IPS-NIHi7 (cell line): ENCODE measurements at regions not wholly inside any gene's neighbourhood (a gene's known extent, or its start where the extent isn't known, plus 50 kb on each side); places are given as distances from the start of the nearest gene placed in this dataset.
"Not testable (repeated sequence)": the region's sequence is repeated elsewhere in the genome, so short reads cannot be mapped to it uniquely, and the experiment has no call there.

Source experiments
- DNase-seq: peaks from one replicate; pipeline ENCODE4 v3.0.0; 2012; ENCODE audit warnings: mixed read lengths; ENCODE audit errors: extremely low spot score

DNA sequence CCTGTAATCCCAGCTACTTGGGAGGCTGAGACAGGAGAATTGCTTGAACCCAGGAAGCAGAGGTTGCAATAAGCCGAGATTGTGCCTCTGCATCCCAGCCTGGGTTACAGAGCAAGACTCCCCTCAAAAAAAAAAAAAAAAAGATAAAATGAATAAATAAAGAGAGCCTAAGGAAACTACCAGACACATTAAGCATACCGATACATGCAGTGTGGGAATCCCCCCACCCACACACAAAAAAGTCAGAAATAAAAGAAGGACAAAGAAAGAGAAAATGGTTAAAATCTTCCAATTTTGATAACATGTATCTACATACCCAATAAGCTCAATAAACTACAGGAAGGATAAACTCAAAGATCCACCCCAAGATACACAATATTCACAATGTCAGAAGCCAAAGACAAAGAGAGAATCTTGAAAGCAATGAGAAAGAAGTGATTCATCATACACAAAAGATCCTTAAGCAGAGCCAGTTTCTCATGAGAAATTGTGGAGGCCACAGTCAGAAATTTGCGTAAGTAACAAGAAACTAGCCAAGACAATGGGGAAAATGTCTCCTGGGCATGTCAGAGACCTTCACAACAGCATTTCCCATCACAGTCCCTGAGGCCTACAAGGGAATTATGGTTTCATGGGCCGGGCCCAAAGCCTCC is 1197.0 kb downstream of the AMY1C start:
- DNase-seq = no peak

DNA sequence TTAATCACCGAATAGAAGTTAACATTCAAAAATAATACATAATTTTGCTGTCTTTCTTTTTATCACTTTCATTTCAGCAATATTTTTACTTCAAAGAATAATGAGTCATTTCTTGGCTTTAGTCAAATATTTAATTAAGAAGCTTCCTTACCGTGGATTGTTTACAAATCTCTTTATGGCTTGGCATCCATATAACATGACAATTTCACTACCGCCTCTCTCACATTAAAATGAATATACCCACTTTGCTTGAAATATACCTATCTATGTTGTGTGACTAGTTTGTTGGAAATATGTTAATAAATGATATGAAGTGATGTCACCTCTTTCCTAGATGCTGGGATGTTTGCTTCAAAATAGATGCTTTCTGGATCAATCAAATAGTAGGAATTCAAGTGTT is 1203.9 kb downstream of the AMY1C start:
- DNase-seq = no peak

DNA sequence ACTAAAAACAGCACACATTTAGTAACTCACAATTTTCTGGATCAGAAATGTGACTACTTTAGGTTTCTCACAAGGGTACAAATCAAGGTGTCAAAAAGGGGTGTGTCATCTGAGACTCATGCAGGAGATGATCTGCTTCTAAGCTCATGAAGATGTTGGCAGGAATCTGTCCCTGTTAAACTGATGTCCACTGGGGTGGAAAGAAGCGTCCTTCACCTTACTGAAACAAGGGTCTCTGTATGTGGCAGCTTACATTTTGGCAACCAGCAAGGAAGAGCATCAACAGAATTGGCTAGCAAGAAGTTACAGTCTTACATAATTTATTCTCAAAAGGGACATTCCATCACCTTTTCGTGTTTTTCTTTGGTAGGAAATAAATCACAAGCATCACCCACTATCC is 1223.8 kb downstream of the AMY1C start:
- DNase-seq = no peak

DNA sequence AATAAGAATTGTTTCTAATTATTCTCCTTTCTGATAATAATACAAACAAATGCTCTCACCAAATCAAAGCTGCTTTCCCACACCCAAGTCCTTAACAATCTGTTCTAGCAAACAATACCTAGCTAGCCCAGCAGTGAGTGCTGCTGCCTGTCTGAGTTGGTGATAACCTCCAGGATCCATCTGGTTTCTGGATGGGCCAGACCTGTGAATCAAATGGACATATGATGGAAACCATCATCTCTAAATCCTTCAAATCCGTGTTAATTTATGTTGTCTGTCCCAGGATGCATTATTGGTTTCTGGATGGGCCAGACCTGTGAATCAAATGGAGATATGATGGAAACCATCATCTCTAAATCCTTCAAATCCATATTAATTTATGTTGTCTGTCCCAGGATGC is 1230.0 kb downstream of the AMY1C start:
- no peak for DNase-seq

DNA sequence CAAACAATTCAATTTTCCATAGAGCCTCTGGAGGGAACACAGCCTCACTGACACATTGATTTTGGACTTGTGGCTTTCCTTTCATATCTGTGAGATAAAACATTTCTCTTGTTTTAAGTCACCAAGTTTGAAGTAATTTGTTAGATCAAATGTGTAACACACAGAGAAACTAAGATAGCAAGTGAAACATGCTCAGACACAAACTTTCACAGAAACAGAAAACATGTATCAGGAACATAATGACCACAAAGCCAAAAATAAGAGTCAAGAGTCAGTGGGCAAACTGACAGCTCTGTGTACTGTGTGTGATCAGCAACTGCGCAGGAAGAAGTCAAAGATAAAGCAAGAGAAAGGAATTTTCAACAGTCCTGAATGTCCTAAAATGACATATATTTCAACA is 1237.5 kb downstream of the AMY1C start:
- DNase-seq = no peak

DNA sequence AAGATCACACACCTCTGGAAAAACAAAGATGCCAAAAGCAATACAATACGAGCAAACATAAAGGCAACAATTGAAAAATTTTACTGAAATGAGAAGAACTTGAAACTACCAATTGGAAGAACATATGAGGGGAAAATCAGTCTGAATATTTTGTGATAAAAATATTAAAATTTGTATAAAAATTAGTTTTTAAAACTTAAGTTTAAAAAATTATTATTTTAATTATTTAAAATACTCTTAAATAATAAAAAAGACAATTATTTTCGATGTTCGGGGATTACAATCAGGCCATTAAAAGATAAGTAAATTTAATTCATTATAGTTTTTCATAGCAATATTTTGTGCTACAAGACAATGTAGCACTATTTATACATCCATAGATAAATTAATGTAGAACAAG is 1239.3 kb downstream of the AMY1C start:
- DNase-seq = no peak

DNA sequence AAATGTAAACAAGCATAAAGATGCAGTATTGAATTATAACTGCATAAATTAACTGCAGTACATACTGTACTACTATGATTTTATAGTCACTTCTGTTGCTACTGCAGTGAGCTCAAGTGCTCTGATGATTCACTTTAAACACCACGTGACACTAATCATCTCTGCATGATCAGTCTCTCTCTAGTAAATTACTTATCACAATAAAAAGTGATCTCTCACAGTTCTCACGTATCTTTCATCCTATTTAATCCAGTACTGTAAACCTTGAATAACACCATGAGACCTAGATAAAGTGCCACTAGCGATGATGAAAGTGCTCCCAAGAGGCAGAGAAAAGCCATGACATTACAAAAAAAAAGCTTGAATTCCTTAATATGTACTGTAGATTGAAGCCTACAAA is 1242.0 kb downstream of the AMY1C start:
- DNase-seq = no peak

DNA sequence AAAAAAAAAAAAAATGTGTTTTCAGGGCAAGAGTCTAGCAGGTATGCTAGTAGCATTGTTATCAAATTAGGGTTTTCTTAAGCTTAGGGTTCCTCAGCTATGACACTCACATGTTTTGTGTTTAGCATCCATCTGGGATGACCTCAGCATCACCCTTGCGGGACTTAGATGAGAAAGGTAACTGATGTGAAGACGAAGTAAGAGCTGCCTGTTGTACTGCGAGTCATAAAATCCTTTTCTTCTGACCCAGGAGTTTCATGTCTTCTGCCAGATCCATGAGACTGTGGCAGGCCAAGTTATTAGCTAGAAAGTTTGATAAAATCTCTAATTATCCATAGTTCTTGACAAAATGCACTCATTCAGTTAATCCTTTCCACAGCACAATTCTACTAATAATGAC is 1251.1 kb downstream of the AMY1C start:
- no peak for DNase-seq

DNA sequence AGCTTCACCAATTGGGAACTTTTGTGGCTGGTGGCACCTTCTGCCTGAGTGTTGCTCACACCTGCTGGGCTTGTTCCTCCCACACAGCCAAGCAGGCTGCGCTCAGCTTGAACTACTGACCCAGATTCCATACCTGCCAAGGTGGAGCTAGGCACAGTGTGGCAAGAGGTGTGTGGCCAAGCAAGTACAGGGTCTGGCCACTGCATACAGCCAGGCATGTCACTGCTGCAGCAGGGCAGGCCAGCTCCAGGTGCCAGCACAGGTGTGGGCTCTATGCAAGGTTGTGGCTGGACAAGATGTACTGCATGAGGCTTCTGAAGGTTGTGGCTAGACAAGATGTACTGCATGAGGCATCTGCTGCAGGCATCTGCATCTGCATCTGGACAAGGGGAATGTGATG is 1254.8 kb downstream of the AMY1C start:
- DNase-seq = no peak

DNA sequence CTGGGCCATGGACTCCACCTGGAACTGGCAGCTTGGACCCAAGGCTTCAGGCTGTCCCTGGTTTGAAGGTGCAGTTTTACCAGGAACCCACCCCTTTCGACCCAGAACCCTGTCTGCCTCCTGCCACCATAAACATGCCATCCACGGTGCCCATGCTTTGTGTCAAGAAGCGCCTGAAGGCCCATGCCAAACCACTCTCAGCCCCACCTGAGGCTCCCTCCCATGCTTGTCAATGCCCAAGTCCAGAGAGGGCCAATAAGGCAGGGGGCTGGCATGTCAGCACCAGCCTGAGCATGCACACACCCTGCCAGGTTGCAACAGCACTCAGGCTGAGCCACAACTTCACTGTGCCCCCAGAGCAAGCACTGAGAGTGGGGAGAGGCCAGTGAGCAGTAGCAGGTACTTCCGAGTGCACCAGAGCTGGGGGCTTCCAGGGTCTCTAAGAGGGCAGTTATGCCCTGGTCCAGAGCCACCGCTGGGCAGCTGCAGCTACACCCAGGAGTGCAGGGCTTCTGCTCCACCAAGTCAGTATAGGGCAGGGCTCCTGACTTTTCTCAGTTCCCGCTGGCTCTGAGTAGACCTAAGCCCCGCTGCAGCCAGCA is 1256.0 kb downstream of the AMY1C start:
- DNase-seq = no peak

DNA sequence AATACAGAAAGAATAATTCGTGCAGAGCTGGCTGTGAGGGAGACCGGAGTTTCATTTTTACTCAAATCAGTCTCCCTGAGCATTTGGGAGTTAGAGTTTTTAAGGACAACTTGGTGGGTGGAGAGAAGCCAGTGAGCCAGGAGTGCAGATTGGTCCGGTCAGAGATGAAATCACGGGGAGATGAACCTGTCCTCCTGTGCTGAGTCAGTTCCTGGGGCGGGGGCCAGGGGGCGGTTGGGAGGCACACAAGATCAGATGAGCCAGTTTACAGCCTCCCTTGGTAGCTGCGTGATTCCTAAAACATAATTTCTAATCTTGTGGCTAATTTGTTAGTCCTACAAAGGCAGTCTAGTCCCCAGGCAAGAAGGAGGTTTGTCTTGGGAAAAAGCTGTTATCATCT is 1267.9 kb downstream of the AMY1C start:
- no peak for DNase-seq

DNA sequence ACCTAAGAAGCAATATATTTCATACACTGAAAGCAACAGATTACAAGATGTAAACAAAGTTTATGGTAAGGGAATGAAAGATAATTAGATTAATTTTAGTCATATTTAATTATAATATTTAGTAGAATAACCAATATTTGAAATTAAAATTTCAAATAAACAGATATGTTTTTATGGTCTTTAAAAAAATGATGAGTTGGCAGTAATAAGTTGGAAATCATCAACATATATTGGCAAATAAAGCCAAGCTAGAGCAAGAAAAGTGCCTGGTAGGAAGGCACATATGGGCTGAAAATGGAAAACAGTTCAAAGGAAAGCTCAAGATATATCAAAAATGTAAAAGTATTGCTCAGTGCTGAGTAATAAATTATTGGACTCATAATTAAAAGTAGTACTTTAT is 1274.0 kb downstream of the AMY1C start:
- DNase-seq = no peak

DNA sequence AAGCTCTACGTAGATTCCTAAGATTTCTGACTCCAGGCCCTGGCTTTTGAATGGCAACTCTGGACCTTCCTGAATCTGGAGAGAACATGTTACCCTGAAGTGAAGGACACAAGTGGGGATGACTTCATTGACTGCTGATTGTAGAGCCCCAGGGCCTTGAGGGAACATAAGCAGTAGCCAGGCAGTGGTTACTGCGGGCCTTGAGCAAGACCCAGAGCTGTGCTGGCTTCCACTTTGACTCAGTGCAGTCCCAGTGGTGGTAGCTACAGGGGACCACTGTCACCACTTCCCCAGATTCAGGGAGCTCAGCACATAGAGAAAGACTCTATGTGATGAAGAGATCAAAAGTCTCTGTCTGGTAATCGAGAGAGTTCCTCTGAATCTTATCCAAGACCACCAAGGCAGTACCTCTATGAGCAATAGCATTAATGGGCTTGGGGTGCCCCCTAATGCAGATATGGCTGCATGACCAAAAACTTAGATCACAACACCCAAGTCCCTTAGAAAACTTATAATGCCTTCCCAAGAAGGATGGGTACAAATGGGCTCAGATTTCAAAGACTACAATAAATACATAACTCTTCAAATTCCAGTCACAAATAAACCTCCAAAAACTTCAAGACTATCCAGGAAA is 1278.3 kb downstream of the AMY1C start:
- DNase-seq = no peak

DNA sequence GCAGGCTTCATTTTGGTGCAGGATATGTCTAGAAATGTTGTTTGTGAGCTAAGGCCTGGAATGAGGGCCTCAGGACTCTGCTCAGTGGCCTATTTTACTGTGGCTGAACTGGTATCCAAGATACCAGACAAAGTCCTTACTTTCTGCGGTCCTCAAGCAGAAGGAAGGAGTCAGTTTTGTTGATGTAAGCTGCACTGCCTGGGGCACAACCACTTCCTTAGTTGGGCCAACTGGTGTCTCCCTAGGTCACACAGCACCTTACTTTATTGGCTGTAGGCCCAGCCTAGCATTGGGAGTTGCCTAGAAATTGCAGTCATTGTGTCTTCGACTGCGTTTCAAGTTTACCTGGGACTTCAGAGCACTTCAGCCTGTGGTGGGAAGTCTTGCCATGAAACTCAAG is 1322.7 kb downstream of the AMY1C start:
- no peak for DNase-seq

DNA sequence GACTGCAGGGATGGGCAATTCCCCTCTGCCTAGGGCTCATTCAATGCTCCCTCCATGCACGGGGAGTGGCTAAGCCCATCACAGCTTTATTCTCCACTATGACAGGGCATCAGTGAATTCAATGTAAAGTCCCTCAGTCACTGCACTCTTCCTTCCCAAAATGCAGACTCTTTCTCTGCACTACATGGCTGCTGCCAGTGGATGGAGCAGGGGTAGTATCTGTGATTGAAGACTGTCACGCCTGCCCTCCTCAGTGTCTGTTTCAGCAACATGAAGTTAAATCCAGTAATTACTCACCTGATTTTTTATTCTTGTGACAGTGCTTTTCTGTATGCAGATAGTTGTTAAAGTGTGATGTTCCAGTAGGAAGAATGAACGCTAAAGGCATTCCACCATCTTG is 1323.2 kb downstream of the AMY1C start:
- peak; percentile 6 for DNase-seq

DNA sequence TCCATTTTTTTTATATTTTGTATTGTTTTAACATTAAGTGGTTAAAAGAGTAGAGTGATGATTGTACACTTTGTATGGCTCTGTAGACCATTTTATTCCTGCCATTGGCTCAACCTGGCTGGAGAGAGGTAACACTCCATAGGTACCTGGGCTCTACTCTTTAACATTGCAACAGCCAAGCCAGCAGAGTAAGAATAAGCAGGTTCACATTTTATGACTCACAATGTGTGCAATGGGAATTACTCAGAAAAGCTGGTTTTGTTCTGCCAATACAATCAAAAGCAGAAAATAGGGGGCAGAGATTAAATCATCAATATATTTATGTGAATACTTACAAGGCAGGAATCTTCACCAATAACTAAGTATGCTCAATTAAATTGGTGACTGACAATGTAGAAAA is 1324.0 kb downstream of the AMY1C start:
- DNase-seq = no peak

DNA sequence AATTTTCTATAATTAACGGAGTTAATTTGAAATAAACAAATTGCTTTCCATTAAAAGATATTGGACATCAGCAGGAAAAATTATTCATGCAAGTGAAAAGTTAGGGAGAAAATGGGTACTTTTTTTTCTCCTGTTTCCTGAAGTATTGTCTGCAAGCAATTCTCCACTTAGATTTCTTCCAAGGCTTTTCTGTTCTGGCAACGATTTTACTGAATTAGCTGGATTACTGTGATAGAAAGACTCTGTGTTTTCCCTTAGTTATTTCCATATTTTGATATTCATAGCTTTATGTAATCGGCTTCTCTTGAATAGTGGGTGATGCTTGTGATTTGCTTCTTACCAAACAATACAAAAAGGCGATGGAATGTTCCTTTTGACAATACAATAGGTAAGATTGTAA is 1333.9 kb downstream of the AMY1C start:
- DNase-seq = no peak

DNA sequence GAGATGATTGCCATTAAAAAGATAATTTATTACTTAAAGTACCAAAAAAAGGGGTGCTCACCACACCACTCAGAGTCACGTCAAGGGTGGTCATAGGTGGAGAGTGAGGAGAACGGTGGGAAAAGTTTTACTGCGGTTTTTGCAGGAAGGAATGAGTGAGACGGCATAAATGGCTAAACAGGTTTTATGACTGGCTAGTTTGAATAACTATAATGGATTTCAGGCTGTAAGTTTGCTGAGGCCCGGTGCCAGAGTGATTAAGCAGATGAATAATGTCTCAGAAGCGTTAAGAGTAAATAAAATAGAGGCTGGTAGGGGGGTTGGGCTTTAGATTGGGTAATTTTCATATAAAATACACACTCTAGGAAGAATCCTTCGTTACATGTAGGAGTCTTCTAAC is 1337.8 kb downstream of the AMY1C start:
- DNase-seq = no peak

DNA sequence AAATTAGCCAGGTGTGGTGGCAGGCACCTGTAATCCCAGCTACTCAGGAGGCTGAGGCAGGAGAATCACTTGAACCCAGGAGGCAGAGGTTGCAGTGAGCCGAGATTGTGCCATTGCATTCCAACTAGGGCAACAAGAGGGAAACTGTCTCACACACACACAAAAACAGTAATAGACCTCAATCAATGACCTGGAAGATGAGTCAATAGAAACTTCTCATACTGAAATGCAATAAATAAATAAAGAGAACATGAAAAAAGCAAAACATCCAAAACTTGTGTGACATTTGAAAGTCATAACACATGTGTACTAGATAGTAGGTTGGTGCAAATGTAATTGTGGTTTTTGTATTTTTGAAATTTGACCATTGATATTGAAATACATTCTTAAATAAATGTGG is 1338.5 kb downstream of the AMY1C start:
- no peak for DNase-seq

DNA sequence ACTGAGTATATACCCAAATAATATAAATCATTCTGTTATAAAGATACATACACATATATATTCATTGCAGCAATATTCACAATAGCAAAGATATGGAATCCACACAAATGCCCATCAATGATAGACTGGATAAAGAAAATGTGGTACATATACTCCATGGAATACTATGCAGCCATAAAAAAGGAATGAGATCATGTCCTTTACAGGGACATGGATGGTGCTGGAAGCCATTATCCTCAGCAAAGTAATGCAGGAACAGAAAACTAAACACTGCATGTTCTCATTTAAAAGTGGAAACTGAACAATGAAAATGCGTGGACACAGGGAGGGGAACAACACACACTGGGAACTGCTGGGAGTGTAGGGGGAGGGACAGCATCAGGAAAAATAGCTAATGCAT is 1344.2 kb downstream of the AMY1C start:
- not testable (repeated sequence) for DNase-seq

DNA sequence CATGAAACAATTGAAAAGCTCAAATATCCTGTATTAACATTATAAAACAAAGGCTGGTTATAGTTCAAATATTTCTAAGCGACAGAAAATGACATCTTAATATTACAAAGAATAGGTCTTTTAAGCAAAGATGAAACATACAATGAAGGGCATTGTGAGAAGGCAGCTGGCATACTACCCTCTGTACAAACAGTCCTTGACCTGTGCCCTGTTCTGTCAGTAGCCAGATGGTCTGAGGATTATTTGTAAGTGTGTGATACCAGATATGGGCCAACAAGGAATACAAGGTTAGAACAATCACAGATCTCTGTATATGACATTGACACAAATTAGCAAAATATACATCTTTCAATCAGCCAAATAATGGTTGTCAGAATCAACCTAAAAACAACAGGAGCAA is 1350.4 kb downstream of the AMY1C start:
- DNase-seq = no peak

DNA sequence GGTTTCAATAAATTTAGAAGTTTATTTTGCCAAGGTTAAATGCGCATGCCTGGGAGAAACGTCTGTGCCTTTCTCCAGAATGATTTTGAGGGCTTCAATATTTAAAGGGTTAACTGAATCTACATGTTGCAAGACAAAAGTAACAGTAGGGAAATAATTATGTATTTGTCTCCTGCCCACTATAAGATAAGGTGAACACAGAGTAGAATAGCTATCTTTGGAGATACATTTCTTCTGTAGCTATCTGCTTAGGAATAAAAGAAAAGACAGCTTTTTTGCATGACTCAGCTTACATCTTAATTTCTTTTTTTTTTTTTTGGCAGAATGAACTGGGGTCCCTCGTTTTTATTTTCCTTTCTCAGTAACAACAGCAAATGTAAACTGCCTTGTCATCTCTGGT is 1351.6 kb downstream of the AMY1C start:
- no peak for DNase-seq

DNA sequence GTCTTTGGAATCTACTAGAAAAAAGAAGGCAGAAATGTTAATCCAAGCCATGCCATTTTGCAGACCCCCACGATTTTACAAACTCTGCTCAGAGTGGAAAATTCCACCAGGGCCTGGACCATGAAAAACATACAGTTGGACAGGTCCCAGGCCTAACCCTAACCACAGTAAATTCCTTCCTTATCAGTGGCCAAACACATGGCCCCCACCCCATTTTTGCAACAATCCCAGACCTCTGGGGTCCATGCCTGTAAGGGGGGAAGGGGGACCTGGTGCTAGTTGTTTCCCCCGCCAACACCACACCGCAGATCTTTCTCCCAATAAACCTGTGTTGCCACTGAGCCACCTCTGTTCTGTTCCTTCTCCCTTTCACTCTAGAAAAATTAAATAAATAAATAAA is 1352.7 kb downstream of the AMY1C start:
- no peak for DNase-seq

DNA sequence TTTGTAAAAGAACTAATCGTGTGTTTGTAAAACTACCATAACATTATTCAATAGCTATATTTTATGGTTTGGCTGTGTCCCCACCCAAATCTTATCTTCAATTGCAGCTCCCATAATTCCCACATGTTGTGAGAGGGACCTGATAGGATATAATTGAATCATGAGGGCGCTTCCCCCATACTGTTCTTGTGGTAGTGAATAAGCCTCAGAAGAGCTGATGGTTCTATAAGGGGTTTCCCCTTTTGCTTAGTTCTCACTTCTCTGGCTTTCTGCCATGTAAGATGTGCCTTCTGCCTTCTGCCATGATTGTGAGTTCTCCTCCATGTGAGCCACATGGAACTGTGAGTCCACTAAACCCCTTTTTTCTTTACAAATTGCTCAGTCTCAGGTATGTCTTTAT is 1372.3 kb downstream of the AMY1C start:
- DNase-seq = no peak
